HCT116 (cell line): ENCODE measurements at regions not wholly inside any gene's neighbourhood (a gene's known extent, or its start where the extent isn't known, plus 50 kb on each side); places are given as distances from the start of the nearest gene placed in this dataset.

Source experiments
- CEBPB ChIP-seq: IDR thresholded peaks from 2 replicates; pipeline ENCODE4 v1.6.1; 2012; ENCODE audit warnings: low read depth
- CTCF ChIP-seq, 3 experiments: fragments of 200-600 bp in 1 of 3; sonication (generic) in 1 of 3; IDR thresholded peaks in 2 of 3; conservative IDR thresholded peaks in 1 of 3; 2 replicates each; pipeline ENCODE4 v1.5.1; 2012 to 2017; ENCODE audit warnings: low read depth in 2 of 3, low read length in 2 of 3, antibody characterized with exemption in 1 of 3, borderline replicate concordance in 1 of 3, control low read depth in 1 of 3, mild to moderate bottlenecking in 1 of 3, mixed read lengths in 1 of 3, mixed run types in 1 of 3, moderate library complexity in 1 of 3; ENCODE audit not compliant: insufficient read depth in 1 of 3
- EZH2 ChIP-seq: fragments of 200-600 bp; sonication (generic); IDR thresholded peaks from 2 replicates; pipeline ENCODE4 v1.6.1; 2017; ENCODE audit warnings: antibody characterized with exemption, mixed run types
- EZH2phosphoT487 ChIP-seq: fragments of 200-600 bp; IDR thresholded peaks from 2 replicates; pipeline ENCODE4 v1.6.1; 2018; ENCODE audit warnings: antibody characterized with exemption, borderline replicate concordance
- POLR2A ChIP-seq: IDR thresholded peaks from 2 replicates; pipeline ENCODE4 v1.7.0; 2011; ENCODE audit warnings: borderline replicate concordance; ENCODE audit not compliant: insufficient read depth, insufficient read length; ENCODE audit errors: extremely low read depth
- POLR2AphosphoS5 ChIP-seq: IDR thresholded peaks from 2 replicates; pipeline ENCODE4 v1.6.1; 2011; ENCODE audit warnings: mild to moderate bottlenecking, low read depth, low read length, moderate library complexity
- RAD21 ChIP-seq: IDR thresholded peaks from 2 replicates; pipeline ENCODE4 v1.6.1; 2012; ENCODE audit warnings: low read depth, mild to moderate bottlenecking
- REST ChIP-seq: IDR thresholded peaks from 2 replicates; pipeline ENCODE4 v1.6.1; 2012; ENCODE audit warnings: low read depth
- SIN3A ChIP-seq: IDR thresholded peaks from 2 replicates; pipeline ENCODE4 v1.6.1; 2012; ENCODE audit warnings: low read depth
- SP1 ChIP-seq: IDR thresholded peaks from 2 replicates; pipeline ENCODE4 v1.6.1; 2012; ENCODE audit warnings: low read depth
- ZNF274 ChIP-seq: fragments of 200-500 bp; sonication (Bioruptor generic); IDR thresholded peaks from 2 replicates; pipeline ENCODE4 v1.6.1; 2014; ENCODE audit warnings: mild to moderate bottlenecking, low read depth, low read length, inconsistent platforms
- TF ChIP-seq, protein P1 (sequence below): IDR thresholded peaks from 2 replicates; pipeline ENCODE4 v1.6.1; 2012
- TF ChIP-seq, protein P2 (sequence below): IDR thresholded peaks from 2 replicates; pipeline ENCODE4 v1.6.1; 2012

- TF ChIP-seq CTCF (IDR thresholded peaks at IDR 0.05 in 2 of 3, conservative IDR thresholded peaks at IDR 0.05 in 1 of 3; ENCODE audit: borderline replicate concordance in 1 of 3, insufficient read depth in 1 of 3, low read depth in 2 of 3, low read length in 2 of 3) (no peak), CEBPB (no peak), EZH2 (no peak), EZH2phosphoT487 (no peak), SP1 (no peak), ZNF274 (no peak), RAD21 (no peak), SIN3A (no peak), REST (no peak), POLR2AphosphoS5 (no peak), POLR2A (no peak)
- TF ChIP-seq, protein P1, sequence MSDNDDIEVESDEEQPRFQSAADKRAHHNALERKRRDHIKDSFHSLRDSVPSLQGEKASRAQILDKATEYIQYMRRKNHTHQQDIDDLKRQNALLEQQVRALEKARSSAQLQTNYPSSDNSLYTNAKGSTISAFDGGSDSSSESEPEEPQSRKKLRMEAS = no peak
- TF ChIP-seq, protein P2, sequence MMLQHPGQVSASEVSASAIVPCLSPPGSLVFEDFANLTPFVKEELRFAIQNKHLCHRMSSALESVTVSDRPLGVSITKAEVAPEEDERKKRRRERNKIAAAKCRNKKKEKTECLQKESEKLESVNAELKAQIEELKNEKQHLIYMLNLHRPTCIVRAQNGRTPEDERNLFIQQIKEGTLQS = no peak
These were observed 137.8 kb upstream of the DPYD start for GRCh38 chr1:98058676-98059075.
